ENCODE measurements at regions not wholly inside any gene's neighbourhood (a gene's known extent, or its start where the extent isn't known, plus 50 kb on each side); places are given as distances from the start of the nearest gene placed in this dataset.

GRCh38 chr4:138307319-138307718 lies 65.2 kb upstream of the SLC7A11 start:
- TF ChIP-seq, protein P1, sequence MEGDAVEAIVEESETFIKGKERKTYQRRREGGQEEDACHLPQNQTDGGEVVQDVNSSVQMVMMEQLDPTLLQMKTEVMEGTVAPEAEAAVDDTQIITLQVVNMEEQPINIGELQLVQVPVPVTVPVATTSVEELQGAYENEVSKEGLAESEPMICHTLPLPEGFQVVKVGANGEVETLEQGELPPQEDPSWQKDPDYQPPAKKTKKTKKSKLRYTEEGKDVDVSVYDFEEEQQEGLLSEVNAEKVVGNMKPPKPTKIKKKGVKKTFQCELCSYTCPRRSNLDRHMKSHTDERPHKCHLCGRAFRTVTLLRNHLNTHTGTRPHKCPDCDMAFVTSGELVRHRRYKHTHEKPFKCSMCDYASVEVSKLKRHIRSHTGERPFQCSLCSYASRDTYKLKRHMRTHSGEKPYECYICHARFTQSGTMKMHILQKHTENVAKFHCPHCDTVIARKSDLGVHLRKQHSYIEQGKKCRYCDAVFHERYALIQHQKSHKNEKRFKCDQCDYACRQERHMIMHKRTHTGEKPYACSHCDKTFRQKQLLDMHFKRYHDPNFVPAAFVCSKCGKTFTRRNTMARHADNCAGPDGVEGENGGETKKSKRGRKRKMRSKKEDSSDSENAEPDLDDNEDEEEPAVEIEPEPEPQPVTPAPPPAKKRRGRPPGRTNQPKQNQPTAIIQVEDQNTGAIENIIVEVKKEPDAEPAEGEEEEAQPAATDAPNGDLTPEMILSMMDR (conservative IDR thresholded peaks at IDR 0.05 in 1 of 2, IDR thresholded peaks at IDR 0.05 in 1 of 2; ENCODE audit: extremely low read depth in 1 of 2, insufficient read depth in 1 of 2, low read depth in 1 of 2, low read length in 2 of 2): no peak
- no peak for TF ChIP-seq EZH2 (IDR thresholded peaks at IDR 0.05; ENCODE audit: borderline replicate concordance, low read length)
